ENCODE measurements at regions not wholly inside any gene's neighbourhood (a gene's known extent, or its start where the extent isn't known, plus 50 kb on each side); places are given as distances from the start of the nearest gene placed in this dataset.

DNA sequence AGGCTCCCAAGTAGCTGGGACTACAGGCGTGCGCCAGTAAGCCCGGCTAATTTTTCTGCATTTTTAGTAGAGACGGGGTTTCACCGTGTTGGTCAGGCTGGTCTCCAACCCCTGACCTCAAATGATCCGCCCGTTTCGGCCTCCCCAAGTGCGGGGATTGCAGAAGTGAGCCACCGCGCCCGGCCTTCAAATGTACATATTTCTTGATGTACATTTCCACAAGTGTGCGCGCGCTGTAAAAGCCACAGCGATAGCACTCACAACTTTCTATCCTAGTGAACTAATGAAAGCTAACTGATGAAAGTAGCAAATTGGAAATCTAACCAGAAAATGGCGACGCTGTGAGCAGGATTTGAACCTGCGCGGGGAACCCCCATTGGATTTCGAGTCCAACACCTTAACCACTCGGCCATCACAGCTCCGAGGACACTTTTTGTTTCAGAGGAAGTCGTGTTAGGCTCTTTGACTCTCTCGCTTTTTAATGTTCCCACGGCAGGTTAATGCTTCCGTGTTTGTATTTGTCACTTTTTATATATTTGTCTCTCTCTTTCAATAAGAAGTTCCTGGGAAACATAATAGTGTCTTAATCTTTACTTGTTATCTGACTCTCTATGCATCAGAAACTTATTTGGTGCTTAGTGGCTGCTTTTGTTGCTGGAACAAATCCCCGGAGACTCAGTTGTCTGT is 199.4 kb upstream of the ZNF184 start:
- TF ChIP-seq POLR2AphosphoS5 (IDR thresholded peaks at IDR 0.05; ENCODE audit: low read depth, low read length) (no peak), TAF1 (IDR thresholded peaks at IDR 0.05; ENCODE audit: borderline replicate concordance, insufficient read depth, low read length) (no peak), FOXP2 (optimal IDR thresholded peaks at IDR 0.05; ENCODE audit: borderline replicate concordance, extremely low read depth, extremely low read length, insufficient read depth) (no peak), SIN3A (IDR thresholded peaks at IDR 0.05; ENCODE audit: borderline replicate concordance, insufficient read depth, low read length) (no peak)
- TF ChIP-seq, protein P1, sequence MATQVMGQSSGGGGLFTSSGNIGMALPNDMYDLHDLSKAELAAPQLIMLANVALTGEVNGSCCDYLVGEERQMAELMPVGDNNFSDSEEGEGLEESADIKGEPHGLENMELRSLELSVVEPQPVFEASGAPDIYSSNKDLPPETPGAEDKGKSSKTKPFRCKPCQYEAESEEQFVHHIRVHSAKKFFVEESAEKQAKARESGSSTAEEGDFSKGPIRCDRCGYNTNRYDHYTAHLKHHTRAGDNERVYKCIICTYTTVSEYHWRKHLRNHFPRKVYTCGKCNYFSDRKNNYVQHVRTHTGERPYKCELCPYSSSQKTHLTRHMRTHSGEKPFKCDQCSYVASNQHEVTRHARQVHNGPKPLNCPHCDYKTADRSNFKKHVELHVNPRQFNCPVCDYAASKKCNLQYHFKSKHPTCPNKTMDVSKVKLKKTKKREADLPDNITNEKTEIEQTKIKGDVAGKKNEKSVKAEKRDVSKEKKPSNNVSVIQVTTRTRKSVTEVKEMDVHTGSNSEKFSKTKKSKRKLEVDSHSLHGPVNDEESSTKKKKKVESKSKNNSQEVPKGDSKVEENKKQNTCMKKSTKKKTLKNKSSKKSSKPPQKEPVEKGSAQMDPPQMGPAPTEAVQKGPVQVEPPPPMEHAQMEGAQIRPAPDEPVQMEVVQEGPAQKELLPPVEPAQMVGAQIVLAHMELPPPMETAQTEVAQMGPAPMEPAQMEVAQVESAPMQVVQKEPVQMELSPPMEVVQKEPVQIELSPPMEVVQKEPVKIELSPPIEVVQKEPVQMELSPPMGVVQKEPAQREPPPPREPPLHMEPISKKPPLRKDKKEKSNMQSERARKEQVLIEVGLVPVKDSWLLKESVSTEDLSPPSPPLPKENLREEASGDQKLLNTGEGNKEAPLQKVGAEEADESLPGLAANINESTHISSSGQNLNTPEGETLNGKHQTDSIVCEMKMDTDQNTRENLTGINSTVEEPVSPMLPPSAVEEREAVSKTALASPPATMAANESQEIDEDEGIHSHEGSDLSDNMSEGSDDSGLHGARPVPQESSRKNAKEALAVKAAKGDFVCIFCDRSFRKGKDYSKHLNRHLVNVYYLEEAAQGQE (IDR thresholded peaks at IDR 0.05; ENCODE audit: insufficient read depth in 1 of 2, low read depth in 2 of 2, low read length in 2 of 2) = no peak

DNA sequence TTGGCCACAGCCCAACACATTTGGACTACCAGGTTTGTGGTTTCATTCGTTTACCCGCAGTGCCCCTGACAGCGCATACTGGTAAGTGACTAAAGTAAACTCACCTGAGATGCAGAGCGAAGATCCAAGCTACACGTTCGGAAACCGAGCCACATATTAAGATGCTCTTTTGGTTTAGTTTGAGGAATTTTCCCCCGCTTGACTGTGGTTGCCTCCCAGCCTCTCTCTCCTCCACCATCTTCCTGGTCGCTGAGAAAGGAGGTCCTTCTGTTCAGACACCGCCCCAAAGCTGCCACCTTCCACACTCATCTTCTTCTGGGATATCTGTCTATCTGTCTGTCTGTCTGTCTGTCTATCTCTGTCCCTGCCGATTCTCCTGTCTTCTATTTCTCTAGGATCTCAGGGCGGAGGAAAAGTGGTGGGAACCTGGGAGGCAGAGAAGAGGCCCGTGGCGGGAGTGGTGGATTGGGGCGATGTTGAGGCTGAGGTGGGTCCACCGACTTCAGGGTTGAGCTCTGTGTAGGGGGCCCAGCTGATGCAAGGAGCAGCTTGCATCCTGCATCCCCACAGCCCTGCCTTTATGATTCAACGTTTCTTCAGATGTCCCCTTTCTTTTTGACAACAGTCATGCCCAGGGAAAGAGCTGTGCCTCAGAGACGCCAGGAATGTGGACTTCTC is 196.9 kb upstream of the ZNF184 start:
- no peak for TF ChIP-seq TAF1 (IDR thresholded peaks at IDR 0.05; ENCODE audit: borderline replicate concordance, insufficient read depth, low read length)
- TF ChIP-seq POLR2AphosphoS5 (IDR thresholded peaks at IDR 0.05; ENCODE audit: low read depth, low read length) = no peak
- TF ChIP-seq FOXP2 (optimal IDR thresholded peaks at IDR 0.05; ENCODE audit: borderline replicate concordance, extremely low read depth, extremely low read length, insufficient read depth) = no peak
- TF ChIP-seq SIN3A (IDR thresholded peaks at IDR 0.05; ENCODE audit: borderline replicate concordance, insufficient read depth, low read length) = no peak
- TF ChIP-seq, protein P1 (IDR thresholded peaks at IDR 0.05; ENCODE audit: insufficient read depth in 1 of 2, low read depth in 2 of 2, low read length in 2 of 2) = no peak

DNA sequence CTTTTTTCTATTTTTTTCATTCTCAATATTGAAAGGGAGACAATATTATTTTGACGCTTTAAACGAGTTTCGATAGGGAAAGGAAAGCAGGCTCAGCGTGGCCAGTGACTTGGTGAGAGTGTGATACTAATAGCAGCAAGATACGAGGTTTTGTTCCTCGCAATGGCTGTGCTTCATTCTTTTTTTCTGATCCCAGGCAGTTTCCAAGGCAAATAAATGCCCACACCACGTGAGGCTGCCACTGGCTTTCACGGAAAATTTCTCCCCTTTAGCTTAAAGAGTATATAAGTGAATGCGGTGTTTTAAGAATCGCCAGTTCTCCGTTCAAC is 196.4 kb upstream of the ZNF184 start:
- TF ChIP-seq POLR2AphosphoS5 (IDR thresholded peaks at IDR 0.05; ENCODE audit: low read depth, low read length) (no peak), SIN3A (IDR thresholded peaks at IDR 0.05; ENCODE audit: borderline replicate concordance, insufficient read depth, low read length) (no peak), TAF1 (IDR thresholded peaks at IDR 0.05; ENCODE audit: borderline replicate concordance, insufficient read depth, low read length) (no peak), FOXP2 (optimal IDR thresholded peaks at IDR 0.05; ENCODE audit: borderline replicate concordance, extremely low read depth, extremely low read length, insufficient read depth) (no peak)
- TF ChIP-seq, protein P1 (IDR thresholded peaks at IDR 0.05; ENCODE audit: insufficient read depth in 1 of 2, low read depth in 2 of 2, low read length in 2 of 2) = no peak

DNA sequence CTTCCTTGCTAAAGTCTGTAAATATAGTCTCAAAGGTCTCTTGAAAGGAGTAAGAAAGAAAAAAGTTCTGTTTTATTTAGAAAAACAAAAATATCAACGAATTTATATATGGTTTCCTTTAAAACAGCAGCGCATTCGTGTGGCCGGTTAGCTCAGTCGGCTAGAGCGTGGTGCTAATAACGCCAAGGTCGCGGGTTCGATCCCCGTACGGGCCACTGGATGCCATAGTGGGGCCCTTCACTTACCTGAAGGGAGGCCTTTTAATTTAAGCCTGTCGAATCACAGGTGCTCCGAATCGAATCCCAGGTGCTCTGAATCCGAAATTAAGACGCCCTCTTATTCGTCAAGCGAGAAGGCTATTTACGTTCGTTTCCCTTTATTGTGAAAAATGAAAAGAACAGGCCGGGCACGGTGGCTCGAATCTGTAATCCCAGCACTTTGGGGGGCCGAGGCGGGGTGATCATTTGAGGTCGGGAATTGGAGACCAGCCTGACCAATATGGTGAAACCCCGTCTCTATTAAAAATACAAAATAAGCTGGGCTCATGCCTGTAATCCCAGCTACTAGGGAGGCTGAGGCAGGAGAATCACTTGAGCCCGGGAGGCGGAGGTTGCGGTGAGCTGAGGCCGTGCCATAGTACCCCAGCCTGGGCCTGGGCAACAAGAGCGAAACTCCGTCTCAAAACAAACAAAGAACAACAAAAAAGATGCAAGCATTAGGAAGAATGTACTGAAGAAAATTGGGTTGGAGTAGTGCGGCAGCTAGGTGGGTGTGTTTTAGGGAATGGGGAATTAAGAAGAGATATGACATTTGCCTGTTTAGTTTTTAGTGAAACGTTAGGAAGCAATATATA is 195.8 kb upstream of the ZNF184 start:
- TF ChIP-seq SIN3A (IDR thresholded peaks at IDR 0.05; ENCODE audit: borderline replicate concordance, insufficient read depth, low read length) (no peak), TAF1 (IDR thresholded peaks at IDR 0.05; ENCODE audit: borderline replicate concordance, insufficient read depth, low read length) (peak; percentile 44; the same call in 1 of the 2 replicates), POLR2AphosphoS5 (IDR thresholded peaks at IDR 0.05; ENCODE audit: low read depth, low read length) (no peak)
- TF ChIP-seq, protein P1 (IDR thresholded peaks at IDR 0.05; ENCODE audit: insufficient read depth in 1 of 2, low read depth in 2 of 2, low read length in 2 of 2) = no peak
